Heart right ventricle (tissue), 16 donors: ENCODE measurements at regions not wholly inside any gene's neighbourhood (a gene's known extent, or its start where the extent isn't known, plus 50 kb on each side); places are given as distances from the start of the nearest gene placed in this dataset.

ENCODE experiments used
- ATAC-seq, 8 donors: fragments of 200-7000 bp; cut with Tn5 transposase; one replicate each; pipeline ENCODE4 v1.9.1; 2020; ENCODE audit warnings: mild to moderate bottlenecking in 8 of 8, moderate library complexity in 8 of 8, moderate number of reproducible peaks in 1 of 8
- DNase-seq, 2 donors: peaks; one replicate each; pipeline ENCODE4 v3.0.0-alpha.2; 2020
- H3K27ac ChIP-seq, 10 donors: fragments of 200-600 bp; sonication (generic) in 2 of 10; one replicate each; pipeline versions ENCODE4 v1.5.0 to v1.8.0; 2020 to 2022; ENCODE audit warnings: mild to moderate bottlenecking in 3 of 10
- H3K27me3 ChIP-seq, 7 donors: fragments of 200-600 bp; one replicate each; pipeline ENCODE4 v1.8.0; 2021 to 2022; ENCODE audit warnings: mild to moderate bottlenecking in 2 of 7
- H3K36me3 ChIP-seq, 9 donors: fragments of 200-600 bp; sonication (generic) in 1 of 9; one replicate each; pipeline versions ENCODE4 v1.5.0 to v1.8.0; 2020 to 2022; ENCODE audit warnings: mild to moderate bottlenecking in 2 of 9
- H3K4me1 ChIP-seq, 9 donors: fragments of 200-600 bp; sonication (generic) in 1 of 9; one replicate each; pipeline versions ENCODE4 v1.5.0 to v1.8.0; 2020 to 2022; ENCODE audit warnings: mild to moderate bottlenecking in 4 of 9
- H3K4me3 ChIP-seq, 10 donors: fragments of 200-600 bp; sonication (generic) in 2 of 10; one replicate each; pipeline versions ENCODE4 v1.5.0 to v1.8.0; 2020 to 2022; ENCODE audit warnings: mild to moderate bottlenecking in 7 of 10, moderate library complexity in 2 of 10
- H3K9me3 ChIP-seq, 11 donors: fragments of 200-600 bp in 10 of 11; sonication (generic) in 2 of 11; one replicate each; pipeline versions ENCODE4 v1.5.0 to v1.8.0; 2013 to 2022; ENCODE audit warnings: mild to moderate bottlenecking in 2 of 11, control low read depth in 1 of 11, moderate library complexity in 1 of 11
- WGBS, 2 donors: extraction: QIAGEN DNeasy Blood & Tissue Kit; methylation state at CpG; one replicate each; pipeline ENCODE4 v1.1.7; 2013; ENCODE audit warnings: inconsistent platforms in 1 of 2; 5-methylcytosine and 5-hydroxymethylcytosine counted together
- intact Hi-C, 10 donors: fragments of 100-400 bp; cut with DNase I; formaldehyde crosslinking; loops; one replicate each; pipeline versions ENCODE4 v1.11.1 to v1.14.2; 2022
- TF ChIP-seq, protein P1 (sequence below), 9 donors: fragments of 200-600 bp; sonication (generic) in 2 of 9; IDR thresholded peaks; one replicate each; pipeline versions ENCODE4 v1.5.0 to v1.8.0; 2021 to 2022; ENCODE audit warnings: antibody characterized with exemption in 9 of 9, mild to moderate bottlenecking in 5 of 9, moderate library complexity in 1 of 9
- donor health status: Arrhythmogenic right ventricular cardiomyopathy.
- donor health status: ischemic (EF 13 %, LVEDD 7.1; RV severe dilation, severe dysfunction).
- donor health status: healthy with polysubstance abuse.
- donor health status: DM: no; HTN: yes; CAD: no.
- donor health status: DM: no; HTN: no; CAD: no.
- donor health status: ischemic (EF 25% LVEDD 6.9; RV normal size, moderate dysfunction).
- donor health status: ischemic (EF 25% LVEDD 5.7; RV mildly dilated, moderate dysfunction).
- donor health status: healthy.
- donor health status: DM: yes; HTN: yes; CAD: no.
- donor health status: Ischemic cardiomyopathy.
- donor health status: ischemic (EF 35%, LVEDD 5.7; RV mildly dilated, moderate dysfunction).
- donor health status: nonischemic (EF 11% LVEDD 7.7; RV severe dilation, severe dysfunction).
- donor health status: DM: yes; HTN: yes; CAD: no.
- donor health status: PGD.
- donor health status: ischemic (EF 29% LVEDD 5.4; RV normal size, mild dysfunction).
- donor health status: nonischemic (EF 23%, LVEDD 6.1; RV moderate dilation, normal function).

DNA sequence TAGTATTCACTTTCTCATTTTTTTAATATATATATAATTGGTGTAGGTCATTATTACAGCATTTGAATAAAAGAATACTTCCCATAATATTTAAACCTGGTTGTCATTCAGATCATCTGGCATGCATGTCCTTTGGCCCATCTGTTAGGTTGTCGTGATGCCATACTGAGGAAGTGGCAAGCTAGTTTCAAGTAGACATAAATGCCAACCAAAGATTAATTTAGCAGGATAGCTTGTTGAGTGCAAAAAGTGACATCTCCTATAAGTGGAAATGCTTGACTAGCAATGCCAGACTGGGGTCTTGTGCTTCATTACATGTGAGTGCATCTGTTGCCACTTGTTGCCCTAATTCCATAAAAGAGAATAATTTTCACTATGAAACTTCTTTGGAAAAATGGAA is 1044.7 kb downstream of the GRIK2 start:
- no peak for ATAC-seq
- Histone ChIP-seq H3K9me3 (peaks cover 0 to 7% (median 0%) of the 10 kb centered on the region in 11 donors), H3K27ac (no peak overlapping the region), H3K4me1 (no peaks in the 10 kb centered on the region), H3K27me3 (no peaks in the 10 kb centered on the region), H3K36me3 (no peaks in the 10 kb centered on the region), H3K4me3 (no peak overlapping the region)
- intact Hi-C loops, result no loop called here
- 80 to 86% methylated on average over 1 of the region's 1 CpG for WGBS, 2 donors
- TF ChIP-seq, protein P1, sequence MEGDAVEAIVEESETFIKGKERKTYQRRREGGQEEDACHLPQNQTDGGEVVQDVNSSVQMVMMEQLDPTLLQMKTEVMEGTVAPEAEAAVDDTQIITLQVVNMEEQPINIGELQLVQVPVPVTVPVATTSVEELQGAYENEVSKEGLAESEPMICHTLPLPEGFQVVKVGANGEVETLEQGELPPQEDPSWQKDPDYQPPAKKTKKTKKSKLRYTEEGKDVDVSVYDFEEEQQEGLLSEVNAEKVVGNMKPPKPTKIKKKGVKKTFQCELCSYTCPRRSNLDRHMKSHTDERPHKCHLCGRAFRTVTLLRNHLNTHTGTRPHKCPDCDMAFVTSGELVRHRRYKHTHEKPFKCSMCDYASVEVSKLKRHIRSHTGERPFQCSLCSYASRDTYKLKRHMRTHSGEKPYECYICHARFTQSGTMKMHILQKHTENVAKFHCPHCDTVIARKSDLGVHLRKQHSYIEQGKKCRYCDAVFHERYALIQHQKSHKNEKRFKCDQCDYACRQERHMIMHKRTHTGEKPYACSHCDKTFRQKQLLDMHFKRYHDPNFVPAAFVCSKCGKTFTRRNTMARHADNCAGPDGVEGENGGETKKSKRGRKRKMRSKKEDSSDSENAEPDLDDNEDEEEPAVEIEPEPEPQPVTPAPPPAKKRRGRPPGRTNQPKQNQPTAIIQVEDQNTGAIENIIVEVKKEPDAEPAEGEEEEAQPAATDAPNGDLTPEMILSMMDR (IDR thresholded peaks at IDR 0.05), result no peak
- DNase-seq, result no peak

DNA sequence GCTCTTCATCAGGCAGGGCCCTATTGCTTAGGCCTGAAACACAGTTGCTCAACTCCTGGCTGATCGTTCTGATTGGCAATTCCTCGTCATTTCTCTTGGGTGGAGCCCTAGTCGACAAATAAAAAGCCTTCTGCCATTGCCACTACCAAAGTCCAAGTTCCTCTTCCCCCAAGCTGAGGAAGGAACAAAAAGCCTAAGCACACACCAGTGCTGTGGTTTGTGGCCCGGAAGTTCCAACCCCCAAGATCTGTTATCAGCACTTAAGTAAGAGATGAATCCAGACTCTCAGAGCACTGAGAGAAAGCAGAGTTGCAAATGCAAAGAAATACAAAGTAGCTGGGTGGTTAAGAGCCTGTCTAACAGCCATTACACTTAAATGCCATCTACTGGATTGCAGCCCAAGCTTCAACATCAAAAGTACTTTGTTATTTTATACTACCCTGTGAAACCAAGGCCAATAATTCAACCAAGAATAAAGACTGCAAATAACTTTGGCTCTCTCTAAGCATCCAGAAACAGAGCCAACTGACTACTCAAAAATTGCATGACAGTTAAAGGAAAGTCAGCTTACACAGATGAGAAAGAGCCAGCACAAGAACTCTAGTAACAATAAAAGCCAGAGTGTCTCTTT is 1024.0 kb downstream of the GRIK2 start:
- Histone ChIP-seq H3K36me3 (no peaks in the 10 kb centered on the region), H3K27ac (no peak overlapping the region), H3K9me3 (peaks cover 0 to 31% (median 0%) of the 10 kb centered on the region in 11 donors), H3K4me3 (no peak overlapping the region), H3K4me1 (no peaks in the 10 kb centered on the region), H3K27me3 (no peaks in the 10 kb centered on the region)
- intact Hi-C loops, result no loop called here
- ATAC-seq (no peak), DNase-seq (no peak)
- WGBS, 2 donors, result 67 to 81% methylated on average over 4 of the region's 4 CpGs
- TF ChIP-seq, protein P1 (IDR thresholded peaks at IDR 0.05), result no peak

DNA sequence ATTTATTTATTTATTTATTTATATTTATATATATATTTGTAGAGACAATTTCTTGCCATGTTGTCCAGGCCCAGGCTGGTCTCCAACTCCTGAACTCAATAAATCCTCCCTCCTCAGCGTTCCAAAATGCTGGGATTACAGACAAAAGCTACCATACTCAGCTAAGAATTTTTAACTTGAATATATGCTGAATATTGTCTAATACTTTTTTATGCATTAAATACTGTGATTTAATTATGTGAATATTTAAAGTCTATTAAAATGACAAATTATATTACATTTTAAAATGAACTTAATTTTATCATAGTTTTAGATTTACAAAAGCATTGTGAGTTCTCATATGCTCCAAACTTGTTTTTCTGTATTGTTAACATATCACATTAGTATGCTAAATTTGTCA is 1022.4 kb downstream of the GRIK2 start:
- ATAC-seq (no peak), DNase-seq (no peak)
- Histone ChIP-seq H3K4me1 (no peaks in the 10 kb centered on the region), H3K4me3 (no peak overlapping the region), H3K36me3 (no peaks in the 10 kb centered on the region), H3K27ac (no peak overlapping the region), H3K9me3 (peaks cover 0 to 28% (median 0%) of the 10 kb centered on the region in 11 donors), H3K27me3 (no peaks in the 10 kb centered on the region)
- WGBS, 2 donors, result 74 to 76% methylated on average over 1 of the region's 1 CpG
- TF ChIP-seq, protein P1 (IDR thresholded peaks at IDR 0.05), result no peak
- intact Hi-C loops, result no loop called here

DNA sequence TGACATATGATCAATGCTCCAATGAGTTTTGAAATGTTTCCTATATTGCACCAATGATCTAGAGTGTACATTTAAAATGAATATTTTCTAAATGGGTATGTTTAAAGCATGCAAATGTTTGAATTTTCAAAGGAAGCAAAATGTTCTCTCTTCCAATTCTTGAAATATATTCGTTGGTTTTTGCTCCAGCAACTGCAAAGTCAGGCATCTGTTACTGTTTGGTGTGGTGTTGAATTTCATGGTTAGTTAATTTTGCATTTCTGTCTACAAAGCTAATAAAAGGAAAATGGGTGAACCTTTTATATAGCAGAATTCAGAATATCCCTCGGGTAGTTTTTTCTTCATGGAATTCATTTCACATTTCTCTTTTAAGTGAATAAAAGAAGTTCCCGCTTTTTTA is 1018.3 kb downstream of the GRIK2 start:
- intact Hi-C loops, result no loop called here
- H3K27me3 ChIP-seq, result no peaks in the 10 kb centered on the region
- 68 to 73% methylated on average over 3 of the region's 3 CpGs for WGBS, 2 donors
- TF ChIP-seq, protein P1 (IDR thresholded peaks at IDR 0.05), result no peak
- no peaks in the 10 kb centered on the region for H3K4me1 ChIP-seq
- no peak for DNase-seq
- H3K36me3 ChIP-seq, result no peaks in the 10 kb centered on the region
- ATAC-seq, result no peak
- peaks cover 0 to 13% (median 0%) of the 10 kb centered on the region in 11 donors for H3K9me3 ChIP-seq
- H3K4me3 ChIP-seq, result no peak overlapping the region
- H3K27ac ChIP-seq, result no peak overlapping the region
